RWPE2 (cell line): ENCODE measurements at regions not wholly inside any gene's neighbourhood (a gene's known extent, or its start where the extent isn't known, plus 50 kb on each side); places are given as distances from the start of the nearest gene placed in this dataset.

Experiments used
- ATAC-seq: fragments of 200-7000 bp; cut with Tn5 transposase; 3 replicates; pipeline ENCODE4 v1.9.1; 2021; ENCODE audit warnings: low read depth
- DNase-seq: peaks from one replicate; pipeline ENCODE4 v3.0.0-alpha.2; 2020; ENCODE audit warnings: low spot score
- H3K27ac ChIP-seq: fragments of 450-650 bp; 2 replicates; pipeline ENCODE4 v1.5.1; 2017; ENCODE audit warnings: mild to moderate bottlenecking; ENCODE audit not compliant: poor library complexity, severe bottlenecking
- H3K27me3 ChIP-seq: fragments of 250-450 bp; sonication (Bioruptor Pico); 2 replicates; pipeline ENCODE4 v1.5.1; 2021; ENCODE audit warnings: mild to moderate bottlenecking, moderate library complexity; ENCODE audit not compliant: insufficient read depth, poor library complexity, severe bottlenecking
- H3K36me3 ChIP-seq: fragments of 250-450 bp; sonication (Bioruptor Pico); 2 replicates; pipeline ENCODE4 v1.5.1; 2020; ENCODE audit warnings: low read depth, mild to moderate bottlenecking, moderate library complexity
- H3K4me1 ChIP-seq: fragments of 250-450 bp; sonication (Bioruptor Pico); 2 replicates; pipeline ENCODE4 v1.5.1; 2021; ENCODE audit warnings: mild to moderate bottlenecking, moderate library complexity; ENCODE audit not compliant: insufficient read depth, poor library complexity, severe bottlenecking
- H3K4me3 ChIP-seq: fragments of 250-450 bp; sonication (Bioruptor Pico); 2 replicates; pipeline ENCODE4 v1.5.1; 2021; ENCODE audit warnings: mild to moderate bottlenecking, moderate library complexity; ENCODE audit not compliant: severe bottlenecking
- H3K9me3 ChIP-seq: fragments of 250-450 bp; sonication (Bioruptor Pico); 2 replicates; pipeline ENCODE4 v1.5.1; 2021; ENCODE audit warnings: mild to moderate bottlenecking, moderate library complexity; ENCODE audit not compliant: severe bottlenecking
- TF ChIP-seq, protein P1 (sequence below): fragments of 450-650 bp; IDR thresholded peaks from one replicate; pipeline ENCODE4 v1.5.1; 2017; ENCODE audit warnings: mild to moderate bottlenecking, moderate library complexity; ENCODE audit not compliant: poor library complexity, severe bottlenecking

DNA sequence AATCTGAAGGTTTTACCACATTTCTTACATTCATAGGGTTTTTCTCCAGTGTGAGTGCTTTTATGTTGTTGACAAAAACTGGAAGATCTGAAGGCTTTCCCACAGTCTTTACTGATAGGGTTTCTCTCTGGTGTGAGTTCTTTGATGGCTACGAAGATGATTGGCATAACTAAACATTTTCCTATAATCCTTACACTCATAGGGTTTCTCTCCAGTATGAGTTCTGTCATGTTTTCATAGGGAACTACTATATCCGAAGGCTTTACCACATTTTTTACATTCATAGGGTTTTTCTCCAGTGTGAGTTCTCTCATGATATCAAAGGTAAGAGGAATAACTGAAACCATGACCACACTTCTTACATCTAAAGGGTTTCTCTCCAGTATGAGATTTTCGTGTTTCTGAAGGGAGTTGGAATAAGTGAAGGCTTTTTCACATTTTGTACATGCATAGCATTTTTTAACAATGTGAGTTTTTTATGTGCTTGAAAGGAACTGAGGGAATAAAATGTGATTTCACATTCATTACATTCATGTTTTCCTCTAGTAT is 1987.7 kb downstream of the TP53TG3F start:
- Histone ChIP-seq H3K4me3 (no peak overlapping the region), H3K27ac (no peak overlapping the region), H3K9me3 (peaks cover 13% of the 10 kb centered on the region), H3K36me3 (no peaks in the 10 kb centered on the region), H3K4me1 (no peaks in the 10 kb centered on the region), H3K27me3 (no peaks in the 10 kb centered on the region)
- no peak for DNase-seq
- no peak for ATAC-seq
- TF ChIP-seq, protein P1, sequence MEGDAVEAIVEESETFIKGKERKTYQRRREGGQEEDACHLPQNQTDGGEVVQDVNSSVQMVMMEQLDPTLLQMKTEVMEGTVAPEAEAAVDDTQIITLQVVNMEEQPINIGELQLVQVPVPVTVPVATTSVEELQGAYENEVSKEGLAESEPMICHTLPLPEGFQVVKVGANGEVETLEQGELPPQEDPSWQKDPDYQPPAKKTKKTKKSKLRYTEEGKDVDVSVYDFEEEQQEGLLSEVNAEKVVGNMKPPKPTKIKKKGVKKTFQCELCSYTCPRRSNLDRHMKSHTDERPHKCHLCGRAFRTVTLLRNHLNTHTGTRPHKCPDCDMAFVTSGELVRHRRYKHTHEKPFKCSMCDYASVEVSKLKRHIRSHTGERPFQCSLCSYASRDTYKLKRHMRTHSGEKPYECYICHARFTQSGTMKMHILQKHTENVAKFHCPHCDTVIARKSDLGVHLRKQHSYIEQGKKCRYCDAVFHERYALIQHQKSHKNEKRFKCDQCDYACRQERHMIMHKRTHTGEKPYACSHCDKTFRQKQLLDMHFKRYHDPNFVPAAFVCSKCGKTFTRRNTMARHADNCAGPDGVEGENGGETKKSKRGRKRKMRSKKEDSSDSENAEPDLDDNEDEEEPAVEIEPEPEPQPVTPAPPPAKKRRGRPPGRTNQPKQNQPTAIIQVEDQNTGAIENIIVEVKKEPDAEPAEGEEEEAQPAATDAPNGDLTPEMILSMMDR, result no peak

DNA sequence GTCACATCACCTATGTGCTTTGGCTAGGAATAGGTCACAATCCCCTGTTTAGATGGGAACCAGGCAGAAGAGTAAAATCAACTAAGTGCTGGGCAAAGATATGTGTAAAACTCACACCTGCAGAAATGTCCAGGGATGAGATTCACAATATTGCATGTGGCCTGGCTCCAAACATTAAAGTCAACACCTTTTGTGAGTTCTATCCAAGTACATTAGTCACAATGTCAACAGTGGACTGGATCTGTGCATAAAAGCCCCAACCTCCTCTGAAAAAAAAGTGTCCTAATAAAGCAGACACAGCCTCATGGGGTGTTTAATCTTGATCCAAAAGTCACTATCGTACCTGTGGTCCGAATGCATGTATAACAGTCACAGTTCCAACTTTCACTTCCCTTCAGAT is 1990.3 kb downstream of the TP53TG3F start:
- Histone ChIP-seq H3K27ac (no peak overlapping the region), H3K4me3 (no peak overlapping the region), H3K36me3 (no peaks in the 10 kb centered on the region), H3K27me3 (no peaks in the 10 kb centered on the region), H3K9me3 (peaks cover 13% of the 10 kb centered on the region), H3K4me1 (no peaks in the 10 kb centered on the region)
- TF ChIP-seq, protein P1, result no peak
- ATAC-seq, result no peak
- no peak for DNase-seq

DNA sequence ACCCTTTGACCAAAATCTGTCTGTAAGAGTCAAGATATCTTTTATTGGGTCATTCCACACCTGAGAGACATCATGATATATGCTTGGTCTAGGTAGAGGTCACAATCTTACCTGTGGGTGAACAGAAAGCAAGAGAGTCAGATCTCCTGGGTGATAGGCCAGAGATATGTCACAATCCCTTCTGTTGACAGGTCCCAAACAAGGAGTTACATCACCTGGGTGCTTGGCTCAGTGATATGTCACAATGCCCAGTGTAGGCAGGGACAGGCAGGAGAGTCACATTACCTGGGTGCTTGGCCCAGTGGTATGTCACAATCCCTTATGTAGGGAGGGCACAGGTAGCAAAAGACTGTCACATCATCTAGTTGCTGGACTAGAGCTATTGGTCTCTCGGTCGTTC is 1991.2 kb downstream of the TP53TG3F start:
- Histone ChIP-seq H3K27ac (no peak overlapping the region), H3K4me3 (no peak overlapping the region), H3K27me3 (no peaks in the 10 kb centered on the region), H3K9me3 (peaks cover 9% of the 10 kb centered on the region), H3K36me3 (no peaks in the 10 kb centered on the region), H3K4me1 (no peaks in the 10 kb centered on the region)
- no peak for ATAC-seq
- TF ChIP-seq, protein P1, result no peak
- no peak for DNase-seq

DNA sequence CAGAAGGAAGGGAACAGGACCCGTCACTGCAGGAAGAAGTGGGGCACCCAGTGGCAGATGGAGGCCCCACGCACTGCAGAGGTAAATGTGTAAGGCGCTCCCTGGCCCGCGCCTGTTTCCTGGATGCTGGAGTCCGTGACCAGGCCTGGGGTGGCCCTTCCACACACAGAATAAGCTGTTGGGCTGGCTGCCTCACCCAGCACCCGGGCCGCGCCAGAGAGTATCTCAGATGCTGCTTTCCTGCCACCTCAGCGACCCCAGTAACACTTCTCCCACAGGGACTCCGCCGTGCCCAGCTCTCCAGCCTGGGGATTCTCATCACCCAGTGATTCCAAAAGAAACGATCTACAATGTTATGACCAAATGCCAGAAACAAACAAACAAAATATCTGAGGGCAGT is 1993.1 kb downstream of the TP53TG3F start:
- ATAC-seq (no peak), DNase-seq (no peak)
- TF ChIP-seq, protein P1, result no peak
- Histone ChIP-seq H3K4me3 (no peak overlapping the region), H3K27me3 (no peaks in the 10 kb centered on the region), H3K36me3 (no peaks in the 10 kb centered on the region), H3K9me3 (peaks cover 3% of the 10 kb centered on the region), H3K4me1 (no peaks in the 10 kb centered on the region), H3K27ac (no peak overlapping the region)

DNA sequence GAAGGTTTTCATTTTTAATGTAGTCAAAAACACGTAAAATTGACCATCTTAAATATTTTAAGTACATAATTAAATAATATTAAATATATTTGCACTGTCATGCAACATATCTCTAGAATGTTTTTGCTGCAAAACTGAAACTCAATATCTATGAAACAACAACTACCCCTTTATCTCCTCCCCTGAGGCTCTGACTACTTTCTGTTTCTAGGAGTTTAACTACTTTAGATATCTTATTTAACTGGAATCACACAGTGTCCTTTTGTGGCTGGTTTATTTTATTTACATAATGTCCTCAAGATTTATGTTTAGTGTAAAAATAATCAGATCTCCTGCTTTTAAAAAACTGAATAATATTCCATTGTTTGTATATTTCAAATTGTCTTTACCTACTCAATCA is 2003.9 kb downstream of the TP53TG3F start:
- ATAC-seq (no peak), DNase-seq (no peak)
- Histone ChIP-seq H3K4me3 (no peak overlapping the region), H3K36me3 (no peaks in the 10 kb centered on the region), H3K4me1 (no peaks in the 10 kb centered on the region), H3K9me3 (peaks cover 2% of the 10 kb centered on the region), H3K27ac (no peak overlapping the region), H3K27me3 (no peaks in the 10 kb centered on the region)
- TF ChIP-seq, protein P1, result no peak
